ENCODE measurements at regions not wholly inside any gene's neighbourhood (a gene's known extent, or its start where the extent isn't known, plus 50 kb on each side); places are given as distances from the start of the nearest gene placed in this dataset.

DNA sequence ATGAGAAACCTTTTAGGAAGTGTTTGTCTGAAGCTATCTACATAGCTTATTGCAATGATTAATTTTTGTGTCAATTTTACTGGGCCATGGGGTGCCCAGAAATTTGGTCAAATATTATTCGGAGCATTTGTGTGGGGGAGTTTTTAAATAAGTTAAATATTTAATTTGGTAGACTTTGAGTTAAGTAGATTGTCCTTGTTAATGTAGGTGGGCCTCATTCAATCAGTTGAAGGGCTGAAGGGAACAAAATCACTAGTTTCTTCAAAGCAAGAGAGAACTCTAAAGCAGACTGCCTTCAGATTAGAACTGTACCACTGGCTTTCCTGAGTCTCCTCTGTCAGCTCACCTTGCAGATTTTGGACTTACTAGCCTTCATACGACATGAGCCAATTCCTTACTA, 1008.6 kb upstream of the ADAMTS5 start:
- TF ChIP-seq CTCF (IDR thresholded peaks at IDR 0.05; ENCODE audit: insufficient read depth, low read depth, low read length) (no peak), EZH2 (IDR thresholded peaks at IDR 0.05; ENCODE audit: insufficient read depth, low read length) (no peak)
